B cell (primary cell): ENCODE measurements at regions not wholly inside any gene's neighbourhood (a gene's known extent, or its start where the extent isn't known, plus 50 kb on each side); places are given as distances from the start of the nearest gene placed in this dataset.

Experiments
- ATAC-seq: fragments of 200-7000 bp; cut with Tn5 transposase; one replicate; pipeline ENCODE4 v1.10.0; 2021; ENCODE audit warnings: low read depth, mild to moderate bottlenecking, moderate number of reproducible peaks, moderate library complexity
- CTCF ChIA-PET: fragments of 350-600 bp; sonication (Branson Sonifier 250); formaldehyde crosslinking; loops from one replicate; lab custom pipeline; 2021; ENCODE audit warnings: antibody characterized with exemption, inconsistent platforms; lab: Charles Lee
- POLR2A ChIA-PET: fragments of 350-600 bp; sonication (Branson Sonifier 250); formaldehyde crosslinking; loops from one replicate; lab custom pipeline; 2021; ENCODE audit warnings: antibody characterized with exemption; lab: Charles Lee
- DNase-seq: peaks from one replicate; pipeline ENCODE4 v3.0.0; 2013
- H2AFZ ChIP-seq: 2 replicates; pipeline ENCODE4 v1.6.1; 2012; ENCODE audit warnings: mild to moderate bottlenecking, low read depth, low read length; ENCODE audit not compliant: insufficient read depth, poor library complexity, severe bottlenecking
- H3K27ac ChIP-seq, 2 donors: 1 replicate in 1 of 2; 2 replicates in 1 of 2; pipeline ENCODE4 v1.5.1; 2012 to 2013; ENCODE audit warnings: low read length in 2 of 2, mild to moderate bottlenecking in 2 of 2, moderate library complexity in 1 of 2
- H3K27me3 ChIP-seq, 4 experiments: fragments of 200-600 bp in 1 of 4; sonication (generic) in 1 of 4; replicated peaks in 1 of 4; 1 replicate in 2 of 4; 2 replicates in 2 of 4; pipeline versions ENCODE4 v1.6.1 to v1.7.0; 2013 to 2016; ENCODE audit warnings: low read length in 3 of 4, mild to moderate bottlenecking in 2 of 4, mixed read lengths in 1 of 4, moderate library complexity in 1 of 4; ENCODE audit not compliant: insufficient read depth in 4 of 4, control insufficient read depth in 3 of 4; ENCODE audit errors: control extremely low read depth in 1 of 4
- H3K36me3 ChIP-seq, 2 experiments: replicated peaks in 1 of 2; 1 replicate in 1 of 2; 2 replicates in 1 of 2; pipeline versions ENCODE4 v1.6.1 to v1.7.1; 2013; ENCODE audit warnings: low read length in 1 of 2; ENCODE audit not compliant: insufficient read depth in 2 of 2, control insufficient read depth in 1 of 2; ENCODE audit errors: control extremely low read depth in 1 of 2, extremely low read depth in 1 of 2
- H3K4me1 ChIP-seq, 2 donors: fragments of 200-600 bp in 1 of 2; sonication (generic) in 1 of 2; 1 replicate in 1 of 2; 2 replicates in 1 of 2; pipeline versions ENCODE4 v1.5.1 to v1.6.1; 2013 to 2017; ENCODE audit warnings: low read length in 2 of 2; ENCODE audit not compliant: control insufficient read depth in 2 of 2, insufficient read depth in 2 of 2
- H3K4me2 ChIP-seq: replicated peaks from 2 replicates; pipeline ENCODE3; 2012; ENCODE audit warnings: mild to moderate bottlenecking, low read depth, low read length; ENCODE audit not compliant: poor library complexity, severe bottlenecking
- H3K4me3 ChIP-seq, 5 experiments: fragments of 200-600 bp in 1 of 5; sonication (generic) in 1 of 5; 1 replicate in 3 of 5; 2 replicates in 2 of 5; pipeline versions ENCODE4 v1.5.1 to v1.7.0; 2011 to 2016; ENCODE audit warnings: low read length in 4 of 5, mild to moderate bottlenecking in 4 of 5, low read depth in 2 of 5, control low read depth in 1 of 5, moderate library complexity in 1 of 5; ENCODE audit not compliant: insufficient read depth in 1 of 5; ENCODE audit errors: control extremely low read depth in 1 of 5, extremely low read depth in 1 of 5
- H3K79me2 ChIP-seq: fragments of 200-600 bp; sonication (generic); one replicate; pipeline ENCODE4 v1.6.0; 2016; ENCODE audit warnings: low read length; ENCODE audit not compliant: control insufficient read depth, insufficient read depth
- H3K9ac ChIP-seq: fragments of 200-600 bp; sonication (generic); 2 replicates; pipeline ENCODE4 v1.6.1; 2017; ENCODE audit warnings: mild to moderate bottlenecking, low read length, moderate library complexity
- H3K9me3 ChIP-seq, 3 donors: one replicate each; pipeline versions ENCODE4 v1.6.1 to v1.7.1; 2013; ENCODE audit warnings: low read length in 2 of 3; ENCODE audit not compliant: control insufficient read depth in 2 of 3, insufficient read depth in 1 of 3; ENCODE audit errors: control extremely low read depth in 1 of 3
- H4K20me1 ChIP-seq: 2 replicates; pipeline ENCODE4 v1.6.0; 2012; ENCODE audit warnings: mild to moderate bottlenecking, low read length; ENCODE audit not compliant: insufficient read depth, control insufficient read depth, poor library complexity, severe bottlenecking
- H3K27ac Mint-ChIP-seq: one replicate; pipeline ENCODE4 v1.8.0; 2021; ENCODE audit warnings: mixed read lengths
- H3K27me3 Mint-ChIP-seq: one replicate; pipeline ENCODE4 v1.8.0; 2021; ENCODE audit warnings: mixed read lengths
- H3K4me1 Mint-ChIP-seq: one replicate; pipeline ENCODE4 v1.8.0; 2021; ENCODE audit warnings: mixed read lengths
- H3K4me3 Mint-ChIP-seq: one replicate; pipeline ENCODE4 v1.8.0; 2021; ENCODE audit warnings: mixed read lengths
- H3K9me3 Mint-ChIP-seq: one replicate; pipeline ENCODE4 v1.8.0; 2022; ENCODE audit warnings: mixed read lengths; ENCODE audit not compliant: insufficient read depth
- CTCF ChIP-seq: fragments of 200-600 bp; IDR thresholded peaks from one replicate; pipeline ENCODE4 v1.8.0; 2022; ENCODE audit warnings: antibody characterized with exemption, mild to moderate bottlenecking
- EZH2 ChIP-seq: IDR thresholded peaks from 2 replicates; pipeline ENCODE4 v1.6.1; 2012; ENCODE audit warnings: borderline replicate concordance, low read depth, mild to moderate bottlenecking, moderate library complexity, low read length; ENCODE audit not compliant: insufficient read depth, poor library complexity, severe bottlenecking
- WGBS: methylation state at CpG from one replicate; pipeline ENCODE4 v1.1.5; 2013; ENCODE audit warnings: missing lambda C conversion rate; ENCODE audit not compliant: insufficient coverage; 5-methylcytosine and 5-hydroxymethylcytosine counted together
- intact Hi-C: fragments of 100-400 bp; cut with micrococcal nuclease; formaldehyde crosslinking; loops from one replicate; pipeline ENCODE4 v1.10.0; 2022

DNA sequence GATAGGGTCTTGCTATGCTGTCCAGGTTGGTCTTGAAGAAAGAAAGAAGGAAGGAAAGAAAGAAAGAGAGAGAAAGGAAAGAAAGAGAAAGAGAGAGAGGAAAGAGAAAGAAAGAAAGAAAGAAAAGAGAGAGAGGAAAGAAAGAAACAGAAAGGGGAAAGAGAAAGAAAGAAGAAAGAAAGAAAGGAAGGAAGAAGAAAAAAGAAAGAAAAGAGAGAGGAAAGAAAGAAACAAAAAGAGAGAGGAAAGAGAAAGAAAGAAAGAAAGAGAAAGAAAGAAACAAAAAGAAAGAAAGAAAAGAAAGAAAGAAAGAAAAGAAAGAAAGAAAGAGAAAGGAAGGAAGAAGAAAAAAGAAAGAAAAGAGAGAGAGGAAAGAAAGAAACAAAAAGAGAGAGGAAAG lies 95.8 kb upstream of the SHOX start:
- H2AFZ ChIP-seq: no peak overlapping the region
- Mint-ChIP-seq H3K27ac (no peak overlapping the region), H3K27me3 (no peaks in the 10 kb centered on the region), H3K9me3 (peaks cover 3% of the 10 kb centered on the region), H3K4me1 (no peaks in the 10 kb centered on the region), H3K4me3 (no peak overlapping the region)
- H3K27ac ChIP-seq: no peak overlapping the region
- H4K20me1 ChIP-seq: no peaks in the 10 kb centered on the region
- no peaks in the 10 kb centered on the region for H3K79me2 ChIP-seq
- ATAC-seq (no peak), DNase-seq (no peak)
- no peak overlapping the region for H3K4me3 ChIP-seq
- H3K4me2 ChIP-seq: no peak overlapping the region
- H3K4me1 ChIP-seq: no peaks in the 10 kb centered on the region
- POLR2A ChIA-PET: no interaction called here
- TF ChIP-seq EZH2 (no peak), CTCF (peak; percentile 44)
- no peak overlapping the region for H3K9ac ChIP-seq
- H3K36me3 ChIP-seq: no peaks in the 10 kb centered on the region
- H3K9me3 ChIP-seq: peaks cover 0 to 29% (median 0%) of the 10 kb centered on the region in 3 donors
- no peaks in the 10 kb centered on the region for H3K27me3 ChIP-seq
- CTCF ChIA-PET: no interaction called here
- intact Hi-C loops: no loop called here

DNA sequence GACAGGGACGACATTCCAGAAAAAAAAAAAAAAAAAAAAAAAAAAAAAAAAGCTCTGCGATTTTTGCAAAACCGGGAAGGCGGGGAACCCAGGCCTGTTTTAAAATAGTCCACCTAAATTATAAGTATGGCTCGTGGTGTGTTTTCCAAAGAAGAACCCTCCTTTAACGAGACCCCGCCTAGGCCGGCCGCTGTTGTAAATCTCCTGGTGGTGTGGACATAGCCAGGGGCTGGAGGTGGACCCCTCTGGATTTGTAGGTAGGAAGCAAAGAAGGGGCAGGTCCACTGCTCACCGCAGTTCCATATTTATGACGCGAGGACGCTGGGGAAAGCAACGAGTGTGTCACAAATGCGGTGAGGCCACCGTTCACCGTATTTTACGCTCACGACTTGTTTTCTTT lies 94.0 kb upstream of the SHOX start:
- CTCF ChIA-PET: no interaction called here
- H3K4me3 ChIP-seq: no peak overlapping the region
- intact Hi-C loops: no loop called here

More for the DNA sequence above, 94.0 kb upstream of the SHOX start:
- no peak overlapping the region for H2AFZ ChIP-seq
- H3K9me3 Mint-ChIP-seq: peaks cover 3% of the 10 kb centered on the region
- TF ChIP-seq CTCF (no peak), EZH2 (no peak)
- no peak overlapping the region for H3K9ac ChIP-seq
- no peak for DNase-seq
- no peaks in the 10 kb centered on the region for H3K4me1 Mint-ChIP-seq
- POLR2A ChIA-PET: no interaction called here
- H3K9me3 ChIP-seq: peaks cover 0 to 26% (median 0%) of the 10 kb centered on the region in 3 donors
- H3K27ac ChIP-seq: no peak overlapping the region
- no peaks in the 10 kb centered on the region for H3K4me1 ChIP-seq
- 97% methylated on average over 11 of the region's 19 CpGs for WGBS
- no peaks in the 10 kb centered on the region for H4K20me1 ChIP-seq
- no peak overlapping the region for H3K4me3 Mint-ChIP-seq
- no peaks in the 10 kb centered on the region for H3K36me3 ChIP-seq
- H3K79me2 ChIP-seq: no peaks in the 10 kb centered on the region
- no peaks in the 10 kb centered on the region for H3K27me3 Mint-ChIP-seq
- H3K27me3 ChIP-seq: no peaks in the 10 kb centered on the region
- ATAC-seq: no peak
- no peak overlapping the region for H3K27ac Mint-ChIP-seq
- no peak overlapping the region for H3K4me2 ChIP-seq
